ENCODE measurements at regions not wholly inside any gene's neighbourhood (a gene's known extent, or its start where the extent isn't known, plus 50 kb on each side); places are given as distances from the start of the nearest gene placed in this dataset.

DNA sequence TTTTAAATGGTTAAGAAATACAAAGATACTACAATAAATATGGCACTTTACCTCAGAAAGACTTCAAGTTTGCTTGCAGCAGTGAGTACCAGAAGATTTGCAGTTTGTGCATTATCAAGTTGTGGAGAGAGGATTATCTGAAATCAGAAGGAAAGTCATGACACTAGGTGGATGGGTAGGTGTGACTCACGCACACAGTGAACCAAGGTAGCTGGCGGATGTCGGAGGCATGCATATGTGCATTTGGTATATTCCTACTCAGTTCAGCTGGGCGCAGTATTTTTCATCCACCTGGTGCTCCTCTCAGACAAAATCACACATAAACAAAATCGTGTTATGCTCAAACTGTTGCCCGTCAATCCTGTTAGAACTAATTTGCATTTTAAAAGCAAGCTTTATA is 351.0 kb downstream of the IGSF11 start:
- Histone ChIP-seq H3K9ac (ENCODE audit: insufficient read depth in 1 of 2, low read depth in 2 of 2, low read length in 2 of 2) (no peak overlapping the region), H3K9me1 (ENCODE audit: control insufficient read depth, insufficient read depth, low read length) (no peaks in the 10 kb centered on the region), H3K4me3 (no peak overlapping the region), H3K27ac (ENCODE audit: extremely low read depth, low read depth, low read length) (no peak overlapping the region), H3K79me2 (ENCODE audit: control insufficient read depth, insufficient read depth, low read length) (no peaks in the 10 kb centered on the region), H3K4me2 (ENCODE audit: insufficient read depth, low read length) (no peak overlapping the region), H4K20me1 (replicated peaks; ENCODE audit: control insufficient read depth, insufficient read depth, low read length) (no peaks in the 10 kb centered on the region), H3K27me3 (ENCODE audit: control insufficient read depth in 2 of 2, insufficient read depth in 2 of 2, low read length in 2 of 2) (no peaks in the 10 kb centered on the region), H3K9me3 (replicated peaks; ENCODE audit: control insufficient read depth, insufficient read depth, low read depth, low read length) (no peaks in the 10 kb centered on the region), H3K4me1 (replicated peaks in 1 of 2; ENCODE audit: control insufficient read depth in 2 of 2, insufficient read depth in 2 of 2, low read length in 2 of 2) (no peaks in the 10 kb centered on the region), H2AFZ (ENCODE audit: low read depth, low read length) (no peak overlapping the region), H3K36me3 (ENCODE audit: control insufficient read depth, insufficient read depth, low read length) (no peaks in the 10 kb centered on the region)
- intact Hi-C loops (cut with micrococcal nuclease) (no loop called here), in situ Hi-C loops (cut with MboI) (no loop called here)
- TF ChIP-seq DNMT1 (IDR thresholded peaks at IDR 0.05): no peak
- TF ChIP-seq ERF (CRISPR knock-in tag; IDR thresholded peaks at IDR 0.05): no peak
- TF ChIP-seq GATAD2A (IDR thresholded peaks at IDR 0.05): no peak
- no peak for TF ChIP-seq CLOCK (CRISPR knock-in tag; IDR thresholded peaks at IDR 0.05; ENCODE audit: borderline replicate concordance)
- no peak for TF ChIP-seq PRMT5 (CRISPR knock-in tag; IDR thresholded peaks at IDR 0.05)
- TF ChIP-seq ATF1 (CRISPR knock-in tag; IDR thresholded peaks at IDR 0.05): no peak
- no peak for TF ChIP-seq ATF1 (tag; IDR thresholded peaks at IDR 0.05)
- TF ChIP-seq ESRRA (IDR thresholded peaks at IDR 0.05; ENCODE audit: borderline replicate concordance, low read depth): no peak
- TF ChIP-seq TFAM (CRISPR knock-in tag; conservative IDR thresholded peaks at IDR 0.05): no peak
- no peak for TF ChIP-seq ZNF79 (CRISPR knock-in tag; IDR thresholded peaks at IDR 0.05; ENCODE audit: low read depth)
- TF ChIP-seq ZNF347 (CRISPR knock-in tag; IDR thresholded peaks at IDR 0.05; ENCODE audit: low read depth): no peak
- no peak for TF ChIP-seq HOXB6 (CRISPR knock-in tag; IDR thresholded peaks at IDR 0.05; ENCODE audit: borderline replicate concordance)
- TF ChIP-seq ZNF224 (CRISPR knock-in tag; IDR thresholded peaks at IDR 0.05): no peak
- TF ChIP-seq RBM14 (IDR thresholded peaks at IDR 0.05; ENCODE audit: borderline replicate concordance, insufficient read depth, low read depth, low read length): no peak
- no peak for TF ChIP-seq PHF20 (IDR thresholded peaks at IDR 0.05; ENCODE audit: partially characterized antibody)
- no peak for TF ChIP-seq STAG1 (CRISPR knock-in tag; IDR thresholded peaks at IDR 0.05; ENCODE audit: borderline replicate concordance)
- no peak for TF ChIP-seq SMARCE1 (IDR thresholded peaks at IDR 0.05)
- WGBS (ENCODE audit: insufficient coverage, low coverage, missing lambda C conversion rate): 19% methylated on average over 5 of the region's 6 CpGs
- no TSS peak for BruUV-seq (replicated peaks)
- no peak for DNase-seq (ENCODE audit: extremely low read depth in 1 of 4, low spot score in 3 of 4)
- no peak for FAIRE-seq
- POLR2A ChIA-PET: no interaction called here
- no peak for ATAC-seq
- CTCF ChIA-PET (ENCODE audit: low intra/inter-chr PET ratio): no interaction called here

All from K562 (cell line).